Vagina (tissue), 2 donors: ENCODE measurements at regions not wholly inside any gene's neighbourhood (a gene's known extent, or its start where the extent isn't known, plus 50 kb on each side); places are given as distances from the start of the nearest gene placed in this dataset.

Experiments
- DNase-seq, 2 donors: peaks; one replicate each; pipeline ENCODE4 v3.0.0-alpha.2; 2017; ENCODE audit errors: extremely low spot score in 2 of 2
- H3K27ac ChIP-seq: fragments of 200-600 bp; sonication (generic); one replicate; pipeline ENCODE4 v1.5.1; 2019
- H3K27me3 ChIP-seq: fragments of 200-600 bp; sonication (generic); one replicate; pipeline ENCODE4 v1.5.1; 2019
- H3K36me3 ChIP-seq, 2 donors: fragments of 200-600 bp; sonication (generic); one replicate each; pipeline ENCODE4 v1.5.1; 2017 to 2019
- H3K4me1 ChIP-seq: fragments of 200-600 bp; sonication (generic); one replicate; pipeline ENCODE4 v1.5.1; 2019
- H3K4me3 ChIP-seq, 2 donors: fragments of 200-600 bp; sonication (generic); 1 replicate in 1 of 2; 2 replicates in 1 of 2; pipeline ENCODE4 v1.5.1; 2016 to 2019
- H3K9me3 ChIP-seq: fragments of 200-600 bp; sonication (generic); one replicate; pipeline ENCODE4 v1.5.1; 2019
- CTCF ChIP-seq, 3 experiments: fragments of 450-650 bp in 2 of 3; fragments of 200-600 bp in 1 of 3; sonication (generic) in 1 of 3; IDR thresholded peaks; one replicate each; pipeline ENCODE4 v1.5.1; 2017 to 2019; ENCODE audit warnings: antibody characterized with exemption in 3 of 3, mild to moderate bottlenecking in 2 of 3, moderate library complexity in 2 of 3
- POLR2A ChIP-seq, 2 donors: fragments of 450-650 bp; IDR thresholded peaks; one replicate each; pipeline ENCODE4 v1.6.1; 2017; ENCODE audit warnings: antibody characterized with exemption in 2 of 2, mild to moderate bottlenecking in 2 of 2, moderate library complexity in 2 of 2
- POLR2AphosphoS5 ChIP-seq, 2 donors: sonication (generic); formaldehyde crosslinking; IDR thresholded peaks; one replicate each; pipeline ENCODE4 v1.9.0; 2017; ENCODE audit warnings: antibody characterized with exemption in 2 of 2, mild to moderate bottlenecking in 2 of 2, low read depth in 1 of 2; ENCODE audit not compliant: insufficient read depth in 1 of 2
- intact Hi-C: fragments of 100-400 bp; cut with DNase I; formaldehyde crosslinking; loops from one replicate; pipeline ENCODE4 v1.15.1; 2023

GRCh38 chr12:30507576-30507975, 188.1 kb downstream of the IPO8 start:
- intact Hi-C loops: no loop called here
- Histone ChIP-seq H3K27me3 (no peaks in the 10 kb centered on the region), H3K27ac (no peak overlapping the region), H3K4me3 (no peak overlapping the region), H3K36me3 (no peaks in the 10 kb centered on the region), H3K4me1 (no peaks in the 10 kb centered on the region), H3K9me3 (no peaks in the 10 kb centered on the region)
- no peak for DNase-seq
- no peak for TF ChIP-seq POLR2AphosphoS5 (IDR thresholded peaks at IDR 0.05; ENCODE audit: insufficient read depth in 1 of 2, low read depth in 1 of 2)
- TF ChIP-seq CTCF (IDR thresholded peaks at IDR 0.05): no peak
- no peak for TF ChIP-seq POLR2A (IDR thresholded peaks at IDR 0.05)

GRCh38 chr12:30506411-30506810, 189.3 kb downstream of the IPO8 start:
- no peaks in the 10 kb centered on the region for H3K36me3 ChIP-seq
- intact Hi-C loops: no loop called here
- no peak overlapping the region for H3K4me3 ChIP-seq
- H3K27me3 ChIP-seq: no peaks in the 10 kb centered on the region
- DNase-seq: no peak
- TF ChIP-seq CTCF (IDR thresholded peaks at IDR 0.05): no peak
- no peak for TF ChIP-seq POLR2A (IDR thresholded peaks at IDR 0.05)
- TF ChIP-seq POLR2AphosphoS5 (IDR thresholded peaks at IDR 0.05; ENCODE audit: insufficient read depth in 1 of 2, low read depth in 1 of 2): no peak
- no peaks in the 10 kb centered on the region for H3K4me1 ChIP-seq
- no peaks in the 10 kb centered on the region for H3K9me3 ChIP-seq
- no peak overlapping the region for H3K27ac ChIP-seq

GRCh38 chr12:30501718-30502117, 194.0 kb downstream of the IPO8 start:
- TF ChIP-seq POLR2AphosphoS5 (IDR thresholded peaks at IDR 0.05; ENCODE audit: insufficient read depth in 1 of 2, low read depth in 1 of 2) (no peak), POLR2A (IDR thresholded peaks at IDR 0.05) (no peak), CTCF (IDR thresholded peaks at IDR 0.05) (no peak)
- no peak for DNase-seq
- Histone ChIP-seq H3K36me3 (no peaks in the 10 kb centered on the region), H3K27ac (no peak overlapping the region), H3K4me3 (no peak overlapping the region), H3K9me3 (no peaks in the 10 kb centered on the region), H3K27me3 (no peaks in the 10 kb centered on the region), H3K4me1 (no peaks in the 10 kb centered on the region)
- intact Hi-C loops: no loop called here

GRCh38 chr12:30500532-30500931, 195.1 kb downstream of the IPO8 start:
- no peak for TF ChIP-seq CTCF (IDR thresholded peaks at IDR 0.05)
- no peak for TF ChIP-seq POLR2AphosphoS5 (IDR thresholded peaks at IDR 0.05; ENCODE audit: insufficient read depth in 1 of 2, low read depth in 1 of 2)
- no peak for TF ChIP-seq POLR2A (IDR thresholded peaks at IDR 0.05)

GRCh38 chr12:30485230-30485890, 210.3 kb downstream of the IPO8 start:
- intact Hi-C loops: no loop called here

More at GRCh38 chr12:30500532-30500931, 195.1 kb downstream of the IPO8 start:
- no peak for DNase-seq
- no peaks in the 10 kb centered on the region for H3K27me3 ChIP-seq
- H3K4me1 ChIP-seq: no peaks in the 10 kb centered on the region
- intact Hi-C loops: no loop called here
- no peaks in the 10 kb centered on the region for H3K9me3 ChIP-seq
- H3K27ac ChIP-seq: no peak overlapping the region
- no peak overlapping the region for H3K4me3 ChIP-seq
- no peaks in the 10 kb centered on the region for H3K36me3 ChIP-seq

More at GRCh38 chr12:30485230-30485890, 210.3 kb downstream of the IPO8 start:
- DNase-seq: no peak
- TF ChIP-seq CTCF (IDR thresholded peaks at IDR 0.05) (no peak), POLR2A (IDR thresholded peaks at IDR 0.05) (no peak), POLR2AphosphoS5 (IDR thresholded peaks at IDR 0.05; ENCODE audit: insufficient read depth in 1 of 2, low read depth in 1 of 2) (no peak)
- Histone ChIP-seq H3K9me3 (no peaks in the 10 kb centered on the region), H3K27me3 (no peaks in the 10 kb centered on the region), H3K4me3 (no peak overlapping the region), H3K36me3 (no peaks in the 10 kb centered on the region), H3K4me1 (no peaks in the 10 kb centered on the region), H3K27ac (no peak overlapping the region)
